ENCODE measurements at regions not wholly inside any gene's neighbourhood (a gene's known extent, or its start where the extent isn't known, plus 50 kb on each side); places are given as distances from the start of the nearest gene placed in this dataset.

DNA sequence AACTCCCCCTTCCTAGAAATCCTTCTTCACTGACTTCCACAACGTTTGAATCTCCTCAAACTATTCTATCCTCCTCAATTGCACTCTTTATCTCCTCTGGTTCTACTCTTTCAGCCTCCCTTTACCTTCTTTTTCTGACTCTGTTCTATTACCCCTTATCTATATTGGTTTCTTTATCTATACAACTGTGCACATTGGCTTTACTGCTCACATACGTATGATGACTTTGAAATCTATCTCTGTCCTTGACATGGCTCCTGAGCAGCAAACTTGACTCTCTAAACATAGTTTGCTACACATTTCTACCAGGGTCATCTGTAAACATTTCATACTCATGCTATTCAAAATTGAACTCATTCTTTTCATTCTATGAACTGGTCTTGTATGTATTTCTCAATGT lies 601.0 kb upstream of the LINC00305 start:
- H3K4me2 ChIP-seq (ENCODE audit: low read length): no peak overlapping the region
- H3K27me3 ChIP-seq (ENCODE audit: insufficient read depth, low read depth, low read length): no peaks in the 10 kb centered on the region
- no peaks in the 10 kb centered on the region for H3K36me3 ChIP-seq (ENCODE audit: insufficient read depth, low read length)
- no peaks in the 10 kb centered on the region for H3F3A ChIP-seq (ENCODE audit: insufficient read depth, low read length, poor library complexity, severe bottlenecking)
- no peaks in the 10 kb centered on the region for H3K79me2 ChIP-seq (replicated peaks; ENCODE audit: insufficient read depth, low read length)
- no peaks in the 10 kb centered on the region for H4K20me1 ChIP-seq (ENCODE audit: insufficient read depth)
- no peak overlapping the region for H2AFZ ChIP-seq (ENCODE audit: low read depth, low read length)
- TF ChIP-seq, protein P1, sequence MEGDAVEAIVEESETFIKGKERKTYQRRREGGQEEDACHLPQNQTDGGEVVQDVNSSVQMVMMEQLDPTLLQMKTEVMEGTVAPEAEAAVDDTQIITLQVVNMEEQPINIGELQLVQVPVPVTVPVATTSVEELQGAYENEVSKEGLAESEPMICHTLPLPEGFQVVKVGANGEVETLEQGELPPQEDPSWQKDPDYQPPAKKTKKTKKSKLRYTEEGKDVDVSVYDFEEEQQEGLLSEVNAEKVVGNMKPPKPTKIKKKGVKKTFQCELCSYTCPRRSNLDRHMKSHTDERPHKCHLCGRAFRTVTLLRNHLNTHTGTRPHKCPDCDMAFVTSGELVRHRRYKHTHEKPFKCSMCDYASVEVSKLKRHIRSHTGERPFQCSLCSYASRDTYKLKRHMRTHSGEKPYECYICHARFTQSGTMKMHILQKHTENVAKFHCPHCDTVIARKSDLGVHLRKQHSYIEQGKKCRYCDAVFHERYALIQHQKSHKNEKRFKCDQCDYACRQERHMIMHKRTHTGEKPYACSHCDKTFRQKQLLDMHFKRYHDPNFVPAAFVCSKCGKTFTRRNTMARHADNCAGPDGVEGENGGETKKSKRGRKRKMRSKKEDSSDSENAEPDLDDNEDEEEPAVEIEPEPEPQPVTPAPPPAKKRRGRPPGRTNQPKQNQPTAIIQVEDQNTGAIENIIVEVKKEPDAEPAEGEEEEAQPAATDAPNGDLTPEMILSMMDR (IDR thresholded peaks at IDR 0.05; ENCODE audit: poor library complexity, severe bottlenecking): no peak
- TF ChIP-seq TAF1 (IDR thresholded peaks at IDR 0.05; ENCODE audit: low read depth) (no peak), EP300 (conservative IDR thresholded peaks at IDR 0.05; ENCODE audit: poor library complexity, severe bottlenecking) (no peak), RAD21 (conservative IDR thresholded peaks at IDR 0.05) (no peak), SMC3 (conservative IDR thresholded peaks at IDR 0.05; ENCODE audit: poor library complexity) (no peak), POLR2AphosphoS5 (IDR thresholded peaks at IDR 0.05) (no peak), MXI1 (conservative IDR thresholded peaks at IDR 0.05; ENCODE audit: poor library complexity, severe bottlenecking) (no peak), EZH2 (IDR thresholded peaks at IDR 0.05; ENCODE audit: borderline replicate concordance, insufficient read depth, low read length, poor library complexity, severe bottlenecking) (no peak)
- TF ChIP-seq, protein P2, sequence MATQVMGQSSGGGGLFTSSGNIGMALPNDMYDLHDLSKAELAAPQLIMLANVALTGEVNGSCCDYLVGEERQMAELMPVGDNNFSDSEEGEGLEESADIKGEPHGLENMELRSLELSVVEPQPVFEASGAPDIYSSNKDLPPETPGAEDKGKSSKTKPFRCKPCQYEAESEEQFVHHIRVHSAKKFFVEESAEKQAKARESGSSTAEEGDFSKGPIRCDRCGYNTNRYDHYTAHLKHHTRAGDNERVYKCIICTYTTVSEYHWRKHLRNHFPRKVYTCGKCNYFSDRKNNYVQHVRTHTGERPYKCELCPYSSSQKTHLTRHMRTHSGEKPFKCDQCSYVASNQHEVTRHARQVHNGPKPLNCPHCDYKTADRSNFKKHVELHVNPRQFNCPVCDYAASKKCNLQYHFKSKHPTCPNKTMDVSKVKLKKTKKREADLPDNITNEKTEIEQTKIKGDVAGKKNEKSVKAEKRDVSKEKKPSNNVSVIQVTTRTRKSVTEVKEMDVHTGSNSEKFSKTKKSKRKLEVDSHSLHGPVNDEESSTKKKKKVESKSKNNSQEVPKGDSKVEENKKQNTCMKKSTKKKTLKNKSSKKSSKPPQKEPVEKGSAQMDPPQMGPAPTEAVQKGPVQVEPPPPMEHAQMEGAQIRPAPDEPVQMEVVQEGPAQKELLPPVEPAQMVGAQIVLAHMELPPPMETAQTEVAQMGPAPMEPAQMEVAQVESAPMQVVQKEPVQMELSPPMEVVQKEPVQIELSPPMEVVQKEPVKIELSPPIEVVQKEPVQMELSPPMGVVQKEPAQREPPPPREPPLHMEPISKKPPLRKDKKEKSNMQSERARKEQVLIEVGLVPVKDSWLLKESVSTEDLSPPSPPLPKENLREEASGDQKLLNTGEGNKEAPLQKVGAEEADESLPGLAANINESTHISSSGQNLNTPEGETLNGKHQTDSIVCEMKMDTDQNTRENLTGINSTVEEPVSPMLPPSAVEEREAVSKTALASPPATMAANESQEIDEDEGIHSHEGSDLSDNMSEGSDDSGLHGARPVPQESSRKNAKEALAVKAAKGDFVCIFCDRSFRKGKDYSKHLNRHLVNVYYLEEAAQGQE (IDR thresholded peaks at IDR 0.05; ENCODE audit: borderline replicate concordance): no peak
- H3K9ac ChIP-seq (ENCODE audit: low read length): no peak overlapping the region
- no peaks in the 10 kb centered on the region for H3K9me3 ChIP-seq (ENCODE audit: low read length)
- no peaks in the 10 kb centered on the region for H3K9me2 ChIP-seq (ENCODE audit: insufficient read depth, low read length)
- no peak overlapping the region for H3K4me3 ChIP-seq (ENCODE audit: low read length)
- no peak overlapping the region for H3K27ac ChIP-seq (ENCODE audit: low read length)

DNA sequence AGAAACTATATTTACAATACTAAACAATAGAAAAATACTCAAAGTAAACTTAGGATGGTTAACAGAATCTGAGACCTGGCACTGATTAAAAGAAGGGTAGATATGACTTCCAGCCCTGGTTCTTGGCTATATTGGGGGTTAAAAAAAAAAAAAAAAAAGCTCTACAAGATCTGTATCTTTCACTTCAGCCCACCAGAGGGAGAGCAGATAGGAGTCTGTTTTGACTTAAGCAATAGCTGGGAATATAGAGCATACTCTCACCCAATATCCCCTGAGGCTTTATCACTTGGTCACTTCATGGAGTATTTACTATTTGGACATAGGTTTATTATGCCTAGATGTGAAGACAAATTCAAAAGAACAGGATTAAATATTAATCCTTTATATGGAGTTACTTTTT lies 598.9 kb upstream of the LINC00305 start:
- no peaks in the 10 kb centered on the region for H3K27me3 ChIP-seq (ENCODE audit: insufficient read depth, low read depth, low read length)
- H3K4me3 ChIP-seq (ENCODE audit: low read length): no peak overlapping the region
- no peaks in the 10 kb centered on the region for H3K36me3 ChIP-seq (ENCODE audit: insufficient read depth, low read length)
- no peak overlapping the region for H3K9ac ChIP-seq (ENCODE audit: low read length)
- H3K9me3 ChIP-seq (ENCODE audit: low read length): no peaks in the 10 kb centered on the region
- H3F3A ChIP-seq (ENCODE audit: insufficient read depth, low read length, poor library complexity, severe bottlenecking): no peaks in the 10 kb centered on the region
- H3K9me2 ChIP-seq (ENCODE audit: insufficient read depth, low read length): no peaks in the 10 kb centered on the region
- no peaks in the 10 kb centered on the region for H3K79me2 ChIP-seq (replicated peaks; ENCODE audit: insufficient read depth, low read length)
- no peak overlapping the region for H3K27ac ChIP-seq (ENCODE audit: low read length)
- TF ChIP-seq RAD21 (conservative IDR thresholded peaks at IDR 0.05): no peak
- TF ChIP-seq, protein P1 (IDR thresholded peaks at IDR 0.05; ENCODE audit: poor library complexity, severe bottlenecking): no peak
- TF ChIP-seq, protein P2 (IDR thresholded peaks at IDR 0.05; ENCODE audit: borderline replicate concordance): no peak
- TF ChIP-seq EZH2 (IDR thresholded peaks at IDR 0.05; ENCODE audit: borderline replicate concordance, insufficient read depth, low read length, poor library complexity, severe bottlenecking): no peak
- TF ChIP-seq POLR2AphosphoS5 (IDR thresholded peaks at IDR 0.05): no peak
- no peak for TF ChIP-seq SMC3 (conservative IDR thresholded peaks at IDR 0.05; ENCODE audit: poor library complexity)
- TF ChIP-seq TAF1 (IDR thresholded peaks at IDR 0.05; ENCODE audit: low read depth): no peak
- no peak for TF ChIP-seq MXI1 (conservative IDR thresholded peaks at IDR 0.05; ENCODE audit: poor library complexity, severe bottlenecking)
- no peak for TF ChIP-seq EP300 (conservative IDR thresholded peaks at IDR 0.05; ENCODE audit: poor library complexity, severe bottlenecking)
- no peaks in the 10 kb centered on the region for H4K20me1 ChIP-seq (ENCODE audit: insufficient read depth)
- H2AFZ ChIP-seq (ENCODE audit: low read depth, low read length): no peak overlapping the region
- H3K4me2 ChIP-seq (ENCODE audit: low read length): no peak overlapping the region

All from neural cell (in vitro differentiated cells).